Activated naive CD4-positive, alpha-beta T cell treated with anti-CD3 and anti-CD28 coated beads, Interleukin-2, amount 50 U/mL, for 72 hours (primary cell): ENCODE measurements at regions not wholly inside any gene's neighbourhood (a gene's known extent, or its start where the extent isn't known, plus 50 kb on each side); places are given as distances from the start of the nearest gene placed in this dataset.
A peak's percentile ranks its signal among the peaks of the same experiment; 100 is the strongest.
"Not testable (repeated sequence)": the region's sequence is repeated elsewhere in the genome, so short reads cannot be mapped to it uniquely, and the experiment has no call there.

Source experiments
- ATAC-seq, 2 donors: fragments of 150-1000 bp; cut with Tn5 transposase; 2 replicates each; pipeline ENCODE4 v1.10.0; 2021; ENCODE audit warnings: mild to moderate bottlenecking in 2 of 2, moderate library complexity in 2 of 2
- DNase-seq, 2 donors: peaks; one replicate each; pipeline ENCODE4 v3.0.0; 2021 to 2022; ENCODE audit warnings: low spot score in 2 of 2
- H3K27ac Mint-ChIP-seq, 2 donors: one replicate each; pipeline ENCODE4 v1.8.0; 2022; ENCODE audit warnings: mild to moderate bottlenecking in 2 of 2, mixed read lengths in 2 of 2
- H3K36me3 Mint-ChIP-seq, 2 donors: one replicate each; pipeline ENCODE4 v1.8.0; 2022; ENCODE audit warnings: mixed read lengths in 2 of 2
- H3K9me3 Mint-ChIP-seq, 2 donors: one replicate each; pipeline ENCODE4 v1.8.0; 2022; ENCODE audit warnings: mixed read lengths in 2 of 2

DNA sequence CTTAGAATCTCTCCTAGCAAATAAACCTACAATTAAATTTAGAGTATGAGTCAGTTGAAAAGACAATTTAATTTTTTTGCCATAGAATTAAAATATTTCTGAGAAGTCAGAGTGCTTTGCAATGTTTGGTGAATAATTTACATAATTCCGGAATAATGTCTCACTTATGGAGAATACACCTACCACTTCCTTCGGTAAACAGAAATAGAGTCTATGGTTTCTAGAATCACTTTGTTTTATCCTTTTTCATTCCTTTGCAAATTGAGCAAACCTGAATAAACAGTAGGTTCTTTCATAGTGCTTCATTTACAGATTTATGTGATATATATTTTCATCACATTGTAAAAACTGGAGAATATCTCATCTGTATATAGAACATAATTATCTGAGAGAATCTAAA is 211.7 kb downstream of the PMAIP1 start:
- Mint-ChIP-seq H3K9me3 (peaks cover 0 to 7% of the 10 kb centered on the region in 2 donors), H3K36me3 (no peaks in the 10 kb centered on the region), H3K27ac (no peak overlapping the region)
- no peak for DNase-seq
- no peak for ATAC-seq

DNA sequence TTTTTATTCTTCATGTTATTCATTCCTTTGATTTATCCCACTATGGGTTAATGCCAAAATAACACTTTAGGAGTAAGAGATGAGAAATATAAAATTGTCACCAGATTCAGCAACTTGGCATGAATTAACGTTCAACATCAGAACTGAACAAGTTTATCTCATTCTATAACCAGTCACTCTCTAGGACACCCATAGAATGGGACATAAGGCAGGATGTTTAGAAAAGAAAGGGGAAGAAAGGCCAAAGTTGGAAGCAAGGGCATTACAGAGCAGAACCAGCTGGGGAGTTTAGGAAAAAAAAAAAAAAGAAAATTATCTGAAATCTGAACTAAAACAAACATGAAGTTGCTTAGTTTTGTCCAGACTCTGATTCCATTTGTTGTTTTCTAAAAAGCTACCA is 211.0 kb downstream of the PMAIP1 start:
- no peak for ATAC-seq
- H3K9me3 Mint-ChIP-seq: peaks cover 0 to 3% of the 10 kb centered on the region in 2 donors
- no peaks in the 10 kb centered on the region for H3K36me3 Mint-ChIP-seq

DNA sequence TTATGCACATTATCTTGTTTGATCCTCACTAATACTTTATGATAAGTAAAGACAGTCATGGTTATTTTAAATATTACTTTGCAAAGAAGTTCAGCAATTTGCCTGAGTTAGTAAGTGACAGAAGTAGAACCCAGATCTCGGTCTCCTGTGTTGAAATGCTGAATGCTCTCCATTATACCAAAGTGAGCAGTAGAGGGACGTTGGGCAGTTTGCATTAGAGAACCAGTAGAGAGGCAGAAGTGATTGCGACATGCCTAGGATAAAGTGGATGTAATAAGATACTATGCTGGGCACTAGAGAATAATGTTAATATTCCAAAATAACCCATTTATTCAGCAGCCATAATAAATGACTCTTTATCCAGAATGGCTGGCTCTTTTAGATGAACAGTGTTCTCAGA is 201.0 kb downstream of the PMAIP1 start:
- peaks cover 0 to 7% of the 10 kb centered on the region in 2 donors for H3K9me3 Mint-ChIP-seq
- ATAC-seq (no peak), DNase-seq (no peak)
- H3K27ac Mint-ChIP-seq: no peak overlapping the region
- no peaks in the 10 kb centered on the region for H3K36me3 Mint-ChIP-seq

More for the DNA sequence above, 211.0 kb downstream of the PMAIP1 start:
- no peak overlapping the region for H3K27ac Mint-ChIP-seq
- DNase-seq: no peak

DNA sequence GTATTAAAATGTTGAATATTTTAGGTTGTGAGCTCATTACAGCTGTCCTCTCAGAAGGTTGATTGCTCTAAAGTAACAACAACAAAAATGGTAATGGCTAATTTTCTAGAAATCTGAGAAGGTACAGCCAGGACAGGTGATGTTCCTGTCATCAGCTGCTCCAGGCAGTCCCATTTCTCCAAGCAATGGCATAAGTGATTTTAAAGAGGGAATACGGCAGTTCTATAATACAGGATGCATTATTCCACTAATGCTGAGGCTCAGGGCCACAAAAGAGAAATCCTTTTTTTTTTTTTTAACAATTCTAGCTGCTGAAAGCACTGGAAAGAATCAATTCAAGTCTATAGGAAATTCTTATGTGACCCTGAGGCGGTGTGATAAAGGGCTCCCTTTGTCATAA is 199.9 kb downstream of the PMAIP1 start:
- H3K9me3 Mint-ChIP-seq: peaks cover 0 to 5% of the 10 kb centered on the region in 2 donors
- DNase-seq: no peak
- H3K36me3 Mint-ChIP-seq: no peaks in the 10 kb centered on the region

DNA sequence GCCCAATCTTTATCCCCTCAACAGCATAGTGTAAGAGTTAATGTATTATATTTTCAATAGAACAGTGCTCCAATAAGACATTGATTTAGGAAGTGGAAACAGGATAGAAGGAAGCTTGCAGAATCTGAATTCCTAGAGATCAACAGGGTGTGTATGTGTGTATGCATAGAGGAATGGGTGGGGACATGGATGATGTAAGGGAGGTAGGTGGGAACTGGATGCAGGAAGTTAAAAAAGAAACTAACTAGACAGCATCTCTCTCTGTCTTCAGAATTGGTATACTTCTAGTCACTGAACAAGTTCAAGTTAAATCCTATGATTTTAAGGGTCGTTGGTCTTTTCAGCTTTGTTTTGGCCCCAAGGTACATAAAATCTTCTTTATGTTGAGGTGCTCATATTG is 196.6 kb downstream of the PMAIP1 start:
- DNase-seq (no peak), ATAC-seq (no peak)
- Mint-ChIP-seq H3K9me3 (peaks cover 0 to 10% of the 10 kb centered on the region in 2 donors), H3K27ac (no peak overlapping the region), H3K36me3 (no peaks in the 10 kb centered on the region)

More for the DNA sequence above, 199.9 kb downstream of the PMAIP1 start:
- H3K27ac Mint-ChIP-seq: no peak overlapping the region
- ATAC-seq: no peak

DNA sequence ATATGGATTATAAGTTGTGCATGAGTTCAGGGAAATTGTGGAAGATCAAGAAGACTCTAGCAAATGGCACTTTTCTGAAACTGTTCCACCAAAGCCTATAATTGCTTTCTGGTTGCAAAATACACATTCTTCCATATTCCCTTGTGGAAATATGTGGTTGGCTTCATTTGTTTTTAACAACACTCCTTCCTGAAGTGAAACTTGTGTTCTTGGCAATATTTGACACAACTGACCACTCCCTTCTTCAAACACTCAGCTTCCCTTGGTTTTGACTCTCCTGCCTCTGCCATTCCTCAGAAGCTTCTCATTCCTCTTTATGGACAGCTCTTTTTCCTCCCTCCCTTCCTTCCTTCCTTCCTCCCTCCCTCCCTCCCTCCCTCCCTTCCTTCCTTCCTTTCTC is 192.3 kb downstream of the PMAIP1 start:
- ATAC-seq: no peak

DNA sequence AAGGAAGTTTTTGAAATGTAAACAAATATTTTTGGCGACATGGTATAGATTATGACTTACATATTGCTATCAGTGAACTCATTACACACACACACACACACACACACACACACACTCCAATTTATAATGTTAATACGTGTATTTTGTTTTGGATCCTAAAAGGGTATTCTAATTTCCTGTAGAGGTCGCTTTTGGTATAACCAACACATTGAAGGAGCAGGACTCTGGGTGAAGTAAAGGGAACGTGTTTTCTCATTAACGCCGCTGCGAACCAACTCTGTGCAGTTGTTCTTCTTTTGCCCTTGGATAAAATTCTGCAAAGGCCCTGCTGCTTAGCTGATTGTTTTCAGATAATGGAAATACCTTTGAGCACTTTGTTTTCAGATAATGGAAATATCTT is 190.4 kb downstream of the PMAIP1 start:
- DNase-seq (no peak), ATAC-seq (no peak)
- Mint-ChIP-seq H3K36me3 (no peaks in the 10 kb centered on the region), H3K27ac (no peak overlapping the region), H3K9me3 (peaks cover 0 to 6% of the 10 kb centered on the region in 2 donors)

More for the DNA sequence above, 192.3 kb downstream of the PMAIP1 start:
- Mint-ChIP-seq H3K36me3 (no peaks in the 10 kb centered on the region), H3K9me3 (peaks cover 0 to 6% of the 10 kb centered on the region in 2 donors), H3K27ac (no peak overlapping the region)
- no peak for DNase-seq

DNA sequence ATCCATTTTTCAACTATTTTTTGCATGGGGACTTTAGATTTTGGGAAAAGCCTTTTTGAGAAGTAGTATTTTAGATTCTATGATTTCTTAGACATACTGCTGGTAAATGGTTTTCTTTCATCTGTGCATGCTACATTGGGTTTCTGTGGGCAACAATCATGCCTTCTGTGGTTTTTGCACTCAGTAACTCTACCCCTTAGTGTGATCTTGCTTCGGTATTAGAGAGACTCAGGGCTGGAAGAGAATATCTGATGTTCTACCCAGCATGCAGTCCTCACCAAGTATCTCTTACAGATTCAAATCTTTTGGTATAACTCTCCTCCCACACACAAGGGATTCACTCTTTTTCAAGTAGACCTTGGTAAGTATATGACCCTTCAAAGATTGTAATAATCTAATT is 183.0 kb downstream of the PMAIP1 start:
- DNase-seq: no peak
- Mint-ChIP-seq H3K36me3 (no peaks in the 10 kb centered on the region), H3K9me3 (no peaks in the 10 kb centered on the region), H3K27ac (no peak overlapping the region)
- ATAC-seq: no peak

DNA sequence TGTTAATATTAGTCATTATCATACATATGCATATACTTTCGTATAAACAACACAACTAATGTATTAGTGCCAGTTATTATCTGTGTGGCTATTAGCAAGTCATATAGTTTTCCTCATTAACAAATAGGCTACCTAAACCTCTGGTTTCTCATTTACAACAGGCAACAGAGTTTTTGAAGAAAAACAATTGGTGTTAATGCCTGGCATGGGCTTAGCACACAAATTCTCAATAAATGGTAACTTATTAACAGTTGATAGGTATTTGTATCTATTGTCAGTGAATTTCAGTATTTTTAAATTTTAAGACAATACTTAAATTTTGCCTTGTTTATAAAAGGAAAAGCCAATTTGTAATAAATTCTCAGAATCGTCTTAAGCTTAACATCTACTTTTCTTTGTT is 182.5 kb downstream of the PMAIP1 start:
- ATAC-seq (no peak), DNase-seq (no peak)
- Mint-ChIP-seq H3K36me3 (no peaks in the 10 kb centered on the region), H3K27ac (no peak overlapping the region), H3K9me3 (no peaks in the 10 kb centered on the region)

DNA sequence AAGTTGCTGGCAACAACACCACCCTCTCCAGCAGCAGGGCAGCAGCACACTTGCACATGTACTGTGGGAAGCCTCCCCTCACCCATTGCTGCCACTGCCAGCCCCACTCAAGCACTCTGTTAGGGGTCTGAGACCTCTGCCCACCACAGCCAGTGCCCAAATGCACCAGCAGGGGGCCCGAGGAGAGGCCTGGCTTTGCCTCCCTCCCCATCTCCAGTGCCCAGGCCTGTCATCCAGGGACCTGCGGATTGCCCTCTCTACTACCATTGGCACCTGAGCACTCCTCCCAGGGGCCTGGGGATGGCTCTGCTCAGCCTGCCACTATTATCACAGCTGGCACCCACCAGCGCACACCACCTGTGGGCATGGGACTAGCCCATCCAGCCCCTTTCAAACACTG is 175.7 kb downstream of the PMAIP1 start:
- ATAC-seq (no peak), DNase-seq (no peak)
- Mint-ChIP-seq H3K9me3 (peaks cover 0 to 5% of the 10 kb centered on the region in 2 donors), H3K36me3 (peaks cover 0 to 7% of the 10 kb centered on the region in 2 donors), H3K27ac (no peak overlapping the region)

DNA sequence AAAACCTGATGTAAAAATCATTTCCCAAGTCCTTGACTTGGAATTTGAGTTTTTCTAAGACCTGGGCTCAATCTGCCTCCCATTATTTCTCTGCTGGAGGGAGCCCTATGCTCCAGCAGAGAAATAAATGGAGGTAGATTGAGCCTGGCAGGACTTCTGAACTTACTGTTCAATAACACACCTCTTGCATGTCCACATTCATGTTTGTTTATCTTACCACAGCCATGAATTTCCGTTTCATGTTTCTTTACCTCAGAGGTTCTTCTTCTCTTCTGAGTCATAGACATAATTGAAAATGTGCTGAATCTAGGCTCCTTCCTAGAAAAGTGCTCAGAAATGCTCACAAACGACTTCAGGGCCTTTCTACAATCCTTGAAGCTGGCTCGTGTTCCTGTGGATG is 170.8 kb downstream of the PMAIP1 start:
- ATAC-seq: no peak
- Mint-ChIP-seq H3K27ac (no peak overlapping the region), H3K36me3 (peaks cover 0 to 3% of the 10 kb centered on the region in 2 donors), H3K9me3 (no peaks in the 10 kb centered on the region)
- no peak for DNase-seq

DNA sequence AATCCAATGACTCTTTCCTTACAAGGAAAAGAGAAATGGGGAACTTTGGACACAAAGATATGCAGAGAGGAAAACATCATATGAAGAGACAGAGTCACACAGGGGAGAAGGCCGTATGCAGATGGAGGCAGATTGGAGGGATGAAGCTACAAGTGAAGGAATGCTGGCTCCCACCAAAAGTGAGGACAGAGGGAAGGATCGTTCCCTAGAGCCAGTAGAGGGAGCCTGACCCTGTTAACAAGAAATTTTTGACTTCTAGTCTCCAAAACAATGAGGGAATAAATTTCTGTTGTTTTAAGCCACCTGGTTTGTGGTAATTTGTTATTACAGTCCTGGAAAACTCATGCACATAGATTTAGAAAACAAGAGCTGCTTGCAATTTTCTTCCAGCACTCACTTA is 169.3 kb downstream of the PMAIP1 start:
- DNase-seq (no peak), ATAC-seq (no peak)
- peaks cover 0 to 4% of the 10 kb centered on the region in 2 donors for H3K9me3 Mint-ChIP-seq
- H3K36me3 Mint-ChIP-seq: no peaks in the 10 kb centered on the region
- no peak overlapping the region for H3K27ac Mint-ChIP-seq

DNA sequence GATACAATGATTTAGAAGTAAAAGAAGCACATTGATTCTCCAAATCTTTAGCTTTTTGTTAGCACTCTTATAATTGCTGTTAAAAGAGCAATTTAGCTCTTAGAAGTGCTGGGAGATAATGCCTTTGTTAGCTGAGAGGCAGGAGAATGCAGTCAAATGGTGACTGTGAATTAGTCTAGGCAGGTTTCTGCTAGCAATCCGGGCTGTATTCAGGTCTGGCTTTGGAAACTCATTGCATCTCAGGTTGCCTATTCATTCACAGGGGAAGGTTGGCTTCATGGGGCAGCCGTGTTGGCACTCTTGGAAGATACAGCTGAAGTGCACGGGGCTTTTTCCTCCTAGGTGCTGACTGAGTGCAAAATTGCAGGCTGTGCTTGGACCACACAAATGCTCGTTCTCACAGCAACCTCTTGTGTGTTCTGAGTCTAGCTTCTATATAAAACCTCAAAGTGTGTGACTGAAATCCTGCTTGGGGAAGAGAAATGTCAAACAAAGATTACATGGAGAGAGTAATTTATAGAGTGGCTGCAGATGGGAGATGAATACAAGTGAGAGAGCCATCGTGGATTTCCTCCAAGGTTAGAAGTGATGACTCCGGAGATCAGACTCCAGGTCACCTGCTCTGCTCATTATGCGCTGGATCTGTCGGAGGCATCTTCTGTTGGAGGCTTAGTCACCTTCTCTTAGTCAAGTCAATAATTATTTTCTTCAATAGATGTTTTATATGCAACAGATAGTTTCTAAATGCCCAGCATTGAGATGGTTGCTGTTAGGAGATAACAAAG is 167.8 kb downstream of the PMAIP1 start:
- H3K9me3 Mint-ChIP-seq: peaks cover 0 to 4% of the 10 kb centered on the region in 2 donors
- ATAC-seq (no peak), DNase-seq (no peak)
- no peak overlapping the region for H3K27ac Mint-ChIP-seq
- H3K36me3 Mint-ChIP-seq: no peaks in the 10 kb centered on the region

DNA sequence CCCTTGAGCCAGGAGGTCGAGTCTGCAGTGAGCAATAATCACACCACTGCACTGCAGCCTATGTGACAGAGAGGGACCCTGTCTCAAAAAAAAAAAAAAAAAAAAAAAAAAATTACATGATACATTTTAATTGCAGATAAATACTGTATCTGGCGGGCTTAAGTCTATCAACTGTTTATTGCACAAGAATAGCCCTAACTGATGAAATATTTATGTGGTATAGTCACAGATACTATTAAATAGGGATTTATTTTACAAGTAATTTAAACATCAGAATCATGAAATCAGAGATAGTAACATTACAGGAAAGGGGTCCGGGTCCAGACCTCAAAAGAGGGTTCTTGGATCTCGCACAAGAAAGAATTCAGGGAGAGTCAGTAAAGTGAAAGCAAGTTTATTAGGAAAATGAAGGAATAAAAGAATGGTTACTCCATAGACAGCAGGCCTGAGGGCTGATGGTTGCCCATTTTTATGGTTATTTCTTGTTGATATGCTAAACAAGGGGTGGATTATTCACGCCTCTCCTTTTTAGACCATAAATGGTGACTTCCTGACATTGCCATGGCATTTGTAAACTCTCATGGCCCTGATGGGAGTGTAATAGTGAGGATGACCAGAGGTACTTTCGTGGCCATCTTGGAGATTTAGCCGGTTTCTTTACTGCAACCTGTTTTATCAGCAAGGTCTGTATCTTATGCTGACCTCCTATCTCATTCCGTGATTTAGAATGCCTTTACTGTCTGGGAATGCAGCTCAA is 166.6 kb downstream of the PMAIP1 start:
- DNase-seq: no peak
- H3K9me3 Mint-ChIP-seq: peaks cover 0 to 4% of the 10 kb centered on the region in 2 donors
- no peak for ATAC-seq
- no peaks in the 10 kb centered on the region for H3K36me3 Mint-ChIP-seq
- no peak overlapping the region for H3K27ac Mint-ChIP-seq

DNA sequence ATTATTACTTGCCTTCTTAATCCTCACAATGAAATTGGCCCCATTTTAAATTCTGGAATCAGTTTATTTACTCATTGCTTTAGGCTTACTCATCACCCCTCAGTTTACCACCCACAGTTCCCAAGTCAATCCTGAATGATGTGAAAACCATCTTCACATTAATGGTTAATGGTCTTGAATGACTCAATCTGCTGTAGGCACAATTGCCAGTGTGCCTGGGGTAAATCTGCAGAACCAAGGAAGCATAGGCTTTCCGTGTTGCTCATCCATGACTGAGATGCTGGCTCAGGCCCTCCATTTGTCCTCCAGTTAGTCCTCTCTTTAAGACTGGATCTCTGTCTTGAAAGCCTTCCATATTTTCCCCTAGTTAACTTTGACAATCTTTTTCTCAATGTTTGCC is 164.5 kb downstream of the PMAIP1 start:
- Mint-ChIP-seq H3K36me3 (no peaks in the 10 kb centered on the region), H3K9me3 (peaks cover 0 to 4% of the 10 kb centered on the region in 2 donors), H3K27ac (peak overlapping the region in 1 of 2 donors; percentile 7)
- no peak for ATAC-seq
- DNase-seq: no peak

DNA sequence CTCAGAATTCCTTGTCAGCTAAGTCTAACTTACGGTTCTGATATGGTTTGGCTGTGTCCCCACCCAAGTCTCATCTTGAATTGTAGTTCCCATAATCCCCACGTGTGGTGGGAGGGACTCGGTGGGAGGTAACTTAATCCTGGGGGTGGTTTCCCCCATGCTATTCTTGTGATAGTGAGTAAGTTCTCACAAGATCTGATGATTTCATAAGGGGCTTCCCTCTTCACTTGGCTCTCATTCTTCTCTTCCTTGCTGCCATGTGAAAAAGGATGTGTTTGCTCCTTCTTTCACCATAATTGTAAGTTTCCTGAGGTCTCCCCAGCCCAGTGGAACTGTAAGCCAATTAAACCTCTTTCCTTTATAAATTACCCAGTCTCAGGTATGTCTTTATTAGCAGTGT is 163.0 kb downstream of the PMAIP1 start:
- H3K27ac Mint-ChIP-seq, H3K36me3 Mint-ChIP-seq, H3K9me3 Mint-ChIP-seq, DNase-seq, ATAC-seq: not testable (repeated sequence)

DNA sequence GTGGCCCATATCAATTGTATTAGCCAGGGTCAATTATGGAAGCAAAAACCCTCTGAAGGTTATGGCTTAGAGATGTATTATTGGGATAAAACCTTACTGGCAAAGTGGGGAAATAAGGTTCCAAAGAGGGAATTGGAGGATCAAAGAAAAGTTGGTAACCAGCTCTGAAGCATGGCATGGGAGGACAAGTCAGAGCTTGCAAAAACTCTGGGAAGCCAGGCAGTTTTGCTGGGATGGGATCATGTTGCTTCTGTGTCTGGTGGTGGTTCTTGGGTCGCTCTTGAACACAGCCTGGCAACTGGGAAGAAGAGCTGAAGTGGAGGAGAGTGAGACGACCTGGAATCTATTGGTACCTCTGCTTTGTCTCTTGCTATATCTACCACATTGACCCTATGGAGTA is 162.6 kb downstream of the PMAIP1 start:
- no peak for DNase-seq
- no peak for ATAC-seq

DNA sequence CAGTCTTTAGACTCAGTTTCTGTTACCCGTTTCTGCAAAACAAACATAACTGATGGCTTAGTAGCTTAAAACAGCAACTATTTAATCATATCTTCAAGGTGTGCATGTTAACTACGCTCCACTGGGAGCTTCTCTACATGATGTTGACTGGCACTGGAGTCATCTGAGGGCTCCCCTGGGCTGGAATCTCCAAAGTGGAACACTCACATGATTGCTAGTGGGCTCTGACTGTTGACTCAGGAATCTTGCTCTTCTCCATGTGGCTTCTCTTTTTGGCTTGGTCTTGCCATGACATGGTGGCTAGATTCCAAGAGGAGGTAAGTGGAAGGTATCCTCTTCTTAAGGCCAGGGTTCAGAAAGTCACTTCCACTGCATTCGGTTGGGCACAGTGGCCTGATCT is 160.8 kb downstream of the PMAIP1 start:
- no peak for DNase-seq
- Mint-ChIP-seq H3K27ac (no peak overlapping the region), H3K9me3 (peaks cover 4% of the 10 kb centered on the region in 2 donors), H3K36me3 (no peaks in the 10 kb centered on the region)
- ATAC-seq: no peak

More for the DNA sequence above, 162.6 kb downstream of the PMAIP1 start:
- H3K36me3 Mint-ChIP-seq: no peaks in the 10 kb centered on the region
- no peak overlapping the region for H3K27ac Mint-ChIP-seq
- peaks cover 4% of the 10 kb centered on the region in 2 donors for H3K9me3 Mint-ChIP-seq
